Activated T-cell treated with anti-CD3 and anti-CD28 coated beads, Interleukin-2, amount 50 U/mL, for 24 hours (primary cell): ENCODE measurements at regions not wholly inside any gene's neighbourhood (a gene's known extent, or its start where the extent isn't known, plus 50 kb on each side); places are given as distances from the start of the nearest gene placed in this dataset.
A peak's percentile ranks its signal among the peaks of the same experiment; 100 is the strongest.

ENCODE experiments used
- DNase-seq: peaks from one replicate; pipeline ENCODE4 v3.0.0-alpha.2; 2020
- H3K27ac Mint-ChIP-seq: 2 replicates; pipeline ENCODE4 v1.8.0; 2020; ENCODE audit warnings: mild to moderate bottlenecking, mixed read lengths
- H3K27me3 Mint-ChIP-seq: 2 replicates; pipeline ENCODE4 v1.8.0; 2020; ENCODE audit warnings: mixed read lengths
- H3K36me3 Mint-ChIP-seq: 2 replicates; pipeline ENCODE4 v1.8.0; 2020; ENCODE audit warnings: low read depth, mixed read lengths
- H3K4me1 Mint-ChIP-seq: 2 replicates; pipeline ENCODE4 v1.8.0; 2020; ENCODE audit warnings: low read depth, mixed read lengths
- H3K4me3 Mint-ChIP-seq: 2 replicates; pipeline ENCODE4 v1.8.0; 2020; ENCODE audit warnings: mild to moderate bottlenecking, moderate library complexity, mixed read lengths
- H3K9me3 Mint-ChIP-seq: 2 replicates; pipeline ENCODE4 v1.8.0; 2020; ENCODE audit warnings: mixed read lengths

GRCh38 chr21:41634211-41634694, 126.3 kb upstream of the TMPRSS2 start:
- Mint-ChIP-seq H3K9me3 (no peaks in the 10 kb centered on the region), H3K27ac (no peak overlapping the region), H3K27me3 (peaks cover 5% of the 10 kb centered on the region), H3K36me3 (no peaks in the 10 kb centered on the region), H3K4me3 (no peak overlapping the region), H3K4me1 (no peaks in the 10 kb centered on the region)
- DNase-seq: no peak

- Mint-ChIP-seq H3K27ac (no peak overlapping the region), H3K36me3 (no peaks in the 10 kb centered on the region), H3K27me3 (peaks cover 5% of the 10 kb centered on the region), H3K4me3 (no peak overlapping the region), H3K9me3 (no peaks in the 10 kb centered on the region), H3K4me1 (no peaks in the 10 kb centered on the region)
- no peak for DNase-seq
These were observed 125.7 kb upstream of the TMPRSS2 start for GRCh38 chr21:41633627-41634026.

GRCh38 chr21:41632748-41633475, 125.0 kb upstream of the TMPRSS2 start:
- H3K9me3 Mint-ChIP-seq: no peaks in the 10 kb centered on the region
- H3K4me1 Mint-ChIP-seq: no peaks in the 10 kb centered on the region
- DNase-seq: no peak
- H3K27me3 Mint-ChIP-seq: peaks cover 11% of the 10 kb centered on the region
- H3K27ac Mint-ChIP-seq: no peak overlapping the region
- no peaks in the 10 kb centered on the region for H3K36me3 Mint-ChIP-seq
- H3K4me3 Mint-ChIP-seq: no peak overlapping the region

- no peak for DNase-seq
- H3K27ac Mint-ChIP-seq: no peak overlapping the region
- H3K9me3 Mint-ChIP-seq: no peaks in the 10 kb centered on the region
- peaks cover 14% of the 10 kb centered on the region for H3K27me3 Mint-ChIP-seq
- no peaks in the 10 kb centered on the region for H3K4me1 Mint-ChIP-seq
- no peaks in the 10 kb centered on the region for H3K36me3 Mint-ChIP-seq
- no peak overlapping the region for H3K4me3 Mint-ChIP-seq
These were observed 123.9 kb upstream of the TMPRSS2 start for GRCh38 chr21:41631564-41632461.

GRCh38 chr21:41630917-41631316, 123.0 kb upstream of the TMPRSS2 start:
- H3K36me3 Mint-ChIP-seq: no peaks in the 10 kb centered on the region

GRCh38 chr21:41630249-41630648, 122.3 kb upstream of the TMPRSS2 start:
- no peak for DNase-seq
- H3K9me3 Mint-ChIP-seq: no peaks in the 10 kb centered on the region
- H3K4me1 Mint-ChIP-seq: no peaks in the 10 kb centered on the region
- no peak overlapping the region for H3K4me3 Mint-ChIP-seq
- no peaks in the 10 kb centered on the region for H3K36me3 Mint-ChIP-seq
- peaks cover 26% of the 10 kb centered on the region for H3K27me3 Mint-ChIP-seq
- no peak overlapping the region for H3K27ac Mint-ChIP-seq

More at GRCh38 chr21:41630917-41631316, 123.0 kb upstream of the TMPRSS2 start:
- Mint-ChIP-seq H3K27me3 (peaks cover 21% of the 10 kb centered on the region), H3K27ac (no peak overlapping the region), H3K4me3 (no peak overlapping the region), H3K9me3 (no peaks in the 10 kb centered on the region), H3K4me1 (no peaks in the 10 kb centered on the region)
- no peak for DNase-seq

- H3K36me3 Mint-ChIP-seq: no peaks in the 10 kb centered on the region
- H3K4me3 Mint-ChIP-seq: no peak overlapping the region
- H3K27ac Mint-ChIP-seq: no peak overlapping the region
- H3K9me3 Mint-ChIP-seq: no peaks in the 10 kb centered on the region
- peaks cover 38% of the 10 kb centered on the region for H3K27me3 Mint-ChIP-seq
- DNase-seq: no peak
- no peaks in the 10 kb centered on the region for H3K4me1 Mint-ChIP-seq
These were observed 120.3 kb upstream of the TMPRSS2 start for GRCh38 chr21:41628256-41628655.

- Mint-ChIP-seq H3K4me1 (peaks cover 6% of the 10 kb centered on the region), H3K4me3 (no peak overlapping the region), H3K27me3 (peaks cover 46% of the 10 kb centered on the region), H3K27ac (no peak overlapping the region), H3K9me3 (no peaks in the 10 kb centered on the region), H3K36me3 (no peaks in the 10 kb centered on the region)
- DNase-seq: no peak
These were observed 119.5 kb upstream of the TMPRSS2 start for GRCh38 chr21:41627428-41627827.

GRCh38 chr21:41626021-41626420, 118.1 kb upstream of the TMPRSS2 start:
- peaks cover 6% of the 10 kb centered on the region for H3K4me1 Mint-ChIP-seq
- DNase-seq: no peak
- H3K9me3 Mint-ChIP-seq: no peaks in the 10 kb centered on the region

GRCh38 chr21:41625428-41625827, 117.5 kb upstream of the TMPRSS2 start:
- DNase-seq: no peak
- no peaks in the 10 kb centered on the region for H3K36me3 Mint-ChIP-seq
- H3K4me1 Mint-ChIP-seq: peaks cover 6% of the 10 kb centered on the region
- H3K27me3 Mint-ChIP-seq: peaks cover 57% of the 10 kb centered on the region
- no peak overlapping the region for H3K4me3 Mint-ChIP-seq
- no peaks in the 10 kb centered on the region for H3K9me3 Mint-ChIP-seq
- no peak overlapping the region for H3K27ac Mint-ChIP-seq

More at GRCh38 chr21:41626021-41626420, 118.1 kb upstream of the TMPRSS2 start:
- Mint-ChIP-seq H3K4me3 (no peak overlapping the region), H3K36me3 (no peaks in the 10 kb centered on the region), H3K27ac (no peak overlapping the region), H3K27me3 (peaks cover 54% of the 10 kb centered on the region)

- peaks cover 61% of the 10 kb centered on the region for H3K27me3 Mint-ChIP-seq
- H3K4me3 Mint-ChIP-seq: no peak overlapping the region
- H3K27ac Mint-ChIP-seq: no peak overlapping the region
- H3K4me1 Mint-ChIP-seq: peaks cover 6% of the 10 kb centered on the region
- no peaks in the 10 kb centered on the region for H3K36me3 Mint-ChIP-seq
- DNase-seq: no peak
- H3K9me3 Mint-ChIP-seq: no peaks in the 10 kb centered on the region
These were observed 116.8 kb upstream of the TMPRSS2 start for GRCh38 chr21:41624674-41625310.

- H3K9me3 Mint-ChIP-seq: no peaks in the 10 kb centered on the region
- no peak for DNase-seq
- no peak overlapping the region for H3K27ac Mint-ChIP-seq
- H3K4me1 Mint-ChIP-seq: peaks cover 6% of the 10 kb centered on the region
- no peak overlapping the region for H3K4me3 Mint-ChIP-seq
- H3K36me3 Mint-ChIP-seq: no peaks in the 10 kb centered on the region
- H3K27me3 Mint-ChIP-seq: peaks cover 65% of the 10 kb centered on the region
These were observed 116.0 kb upstream of the TMPRSS2 start for GRCh38 chr21:41623945-41624344.

- peak; percentile 38 for DNase-seq
- Mint-ChIP-seq H3K4me1 (peaks cover 6% of the 10 kb centered on the region), H3K4me3 (no peak overlapping the region), H3K9me3 (no peaks in the 10 kb centered on the region), H3K36me3 (no peaks in the 10 kb centered on the region), H3K27ac (no peak overlapping the region), H3K27me3 (peaks cover 59% of the 10 kb centered on the region)
These were observed 115.0 kb upstream of the TMPRSS2 start for GRCh38 chr21:41622831-41623548.

GRCh38 chr21:41622201-41622600, 114.2 kb upstream of the TMPRSS2 start:
- Mint-ChIP-seq H3K9me3 (no peaks in the 10 kb centered on the region), H3K36me3 (no peaks in the 10 kb centered on the region), H3K27me3 (peaks cover 59% of the 10 kb centered on the region), H3K27ac (no peak overlapping the region), H3K4me3 (no peak overlapping the region), H3K4me1 (peaks cover 6% of the 10 kb centered on the region)
- no peak for DNase-seq
